Adrenal gland (tissue), 5 donors: ENCODE measurements at regions not wholly inside any gene's neighbourhood (a gene's known extent, or its start where the extent isn't known, plus 50 kb on each side); places are given as distances from the start of the nearest gene placed in this dataset.

Experiments
- CTCF ChIP-seq, 6 experiments: fragments of 450-650 bp in 4 of 6; fragments of 200-600 bp in 2 of 6; sonication (generic) in 1 of 6; IDR thresholded peaks; 1 replicate in 5 of 6; 2 replicates in 1 of 6; pipeline versions ENCODE4 v1.5.1 to v1.8.0; 2016 to 2021; ENCODE audit warnings: antibody characterized with exemption in 6 of 6, mild to moderate bottlenecking in 2 of 6, moderate library complexity in 1 of 6
- POLR2A ChIP-seq, 2 donors: fragments of 450-650 bp; IDR thresholded peaks; one replicate each; pipeline ENCODE4 v1.6.1; 2017; ENCODE audit warnings: antibody characterized with exemption in 2 of 2, mild to moderate bottlenecking in 2 of 2, moderate library complexity in 1 of 2
- donor health status: DM: no; HTN: no; CAD: no.

GRCh38 chr4:156144961-156145360 is 191.3 kb upstream of the CTSO start:
- TF ChIP-seq CTCF (IDR thresholded peaks at IDR 0.05), result no peak
- no peak for TF ChIP-seq POLR2A (IDR thresholded peaks at IDR 0.05)
